GM18505 (cell line): ENCODE measurements at regions not wholly inside any gene's neighbourhood (a gene's known extent, or its start where the extent isn't known, plus 50 kb on each side); places are given as distances from the start of the nearest gene placed in this dataset.

ENCODE experiments used
- ATAC-seq: cut with Tn5 transposase; IDR thresholded peaks from one replicate; pipeline ENCODE4 v1.9.1; 2021; ENCODE audit not compliant: unreplicated experiment
- POLR2A ChIP-seq: IDR thresholded peaks from 4 replicates; pipeline ENCODE4 v1.6.1; 2011; ENCODE audit warnings: borderline replicate concordance; ENCODE audit not compliant: insufficient read depth, insufficient read length; ENCODE audit errors: extremely low read depth

- no peak for ATAC-seq
- no peak for TF ChIP-seq POLR2A
These were observed 218.7 kb upstream of the FGGY start for GRCh38 chr1:59078070-59078800.

GRCh38 chr1:59078866-59079265 is 218.0 kb upstream of the FGGY start:
- TF ChIP-seq POLR2A = no peak
- no peak for ATAC-seq

- TF ChIP-seq POLR2A = no peak
These were observed 217.3 kb upstream of the FGGY start for GRCh38 chr1:59079434-59080140.

GRCh38 chr1:59081181-59081580 is 215.7 kb upstream of the FGGY start:
- TF ChIP-seq POLR2A = no peak
- no peak for ATAC-seq

More at GRCh38 chr1:59079434-59080140, 217.3 kb upstream of the FGGY start:
- ATAC-seq = no peak

GRCh38 chr1:59081795-59082194 is 215.1 kb upstream of the FGGY start:
- no peak for TF ChIP-seq POLR2A
- no peak for ATAC-seq

- no peak for ATAC-seq
- no peak for TF ChIP-seq POLR2A
These were observed 212.7 kb upstream of the FGGY start for GRCh38 chr1:59083946-59084865.

- ATAC-seq = no peak
- TF ChIP-seq POLR2A = no peak
These were observed 211.8 kb upstream of the FGGY start for GRCh38 chr1:59085101-59085500.

GRCh38 chr1:59089036-59089798 is 207.7 kb upstream of the FGGY start:
- ATAC-seq = no peak
- TF ChIP-seq POLR2A = no peak

GRCh38 chr1:59089922-59090457 is 206.9 kb upstream of the FGGY start:
- no peak for ATAC-seq
- no peak for TF ChIP-seq POLR2A

- ATAC-seq = no peak
- no peak for TF ChIP-seq POLR2A
These were observed 204.8 kb upstream of the FGGY start for GRCh38 chr1:59092126-59092525.

- no peak for TF ChIP-seq POLR2A
- no peak for ATAC-seq
These were observed 202.9 kb upstream of the FGGY start for GRCh38 chr1:59094001-59094400.

GRCh38 chr1:59096501-59096900 is 200.4 kb upstream of the FGGY start:
- no peak for ATAC-seq
- no peak for TF ChIP-seq POLR2A
